Activated naive CD4-positive, alpha-beta T cell treated with Interleukin-2 at 50 U/mL for 16 hours (primary cell): ENCODE measurements at regions not wholly inside any gene's neighbourhood (a gene's known extent, or its start where the extent isn't known, plus 50 kb on each side); places are given as distances from the start of the nearest gene placed in this dataset.

Experiments used
- DNase-seq: peaks from one replicate; pipeline ENCODE4 v3.0.0-alpha.2; 2020

DNA sequence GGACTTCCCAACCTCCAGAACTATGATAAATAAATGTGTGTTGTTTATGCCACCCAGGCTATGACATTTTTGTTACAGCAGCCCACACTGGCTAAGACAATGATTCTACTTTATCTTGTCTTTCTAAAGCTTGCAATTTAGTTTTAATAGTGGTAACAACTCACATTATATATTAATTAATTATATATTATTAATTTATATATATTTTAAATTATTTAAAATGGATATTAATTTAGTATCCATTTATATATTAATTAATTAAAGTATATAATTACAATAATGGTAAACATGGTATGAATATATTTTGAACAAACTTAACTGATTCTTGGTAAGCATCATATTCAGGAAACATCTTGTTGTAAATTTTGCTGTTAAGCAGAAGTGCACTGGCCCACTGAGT is 863.9 kb downstream of the MCTP2 start:
- DNase-seq, result no peak

DNA sequence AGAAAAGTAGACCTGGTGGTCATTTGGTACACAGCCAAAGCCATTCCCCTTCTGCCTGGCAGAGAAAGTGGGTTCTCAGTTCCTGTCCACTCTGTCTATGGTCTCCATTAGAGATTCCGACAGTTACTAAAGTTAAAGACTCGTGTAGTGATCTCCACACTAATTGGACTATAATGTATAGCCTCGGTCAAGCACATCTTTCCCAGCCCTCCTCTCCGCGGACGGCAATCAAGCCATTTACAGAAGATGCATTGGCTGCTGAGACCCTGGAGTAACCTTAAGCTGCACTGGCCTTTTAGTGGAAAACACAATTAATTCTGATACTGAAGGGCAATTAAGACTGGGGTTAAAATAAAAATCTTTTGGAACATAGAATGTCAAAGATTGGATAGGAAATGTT is 865.3 kb downstream of the MCTP2 start:
- DNase-seq, result no peak

DNA sequence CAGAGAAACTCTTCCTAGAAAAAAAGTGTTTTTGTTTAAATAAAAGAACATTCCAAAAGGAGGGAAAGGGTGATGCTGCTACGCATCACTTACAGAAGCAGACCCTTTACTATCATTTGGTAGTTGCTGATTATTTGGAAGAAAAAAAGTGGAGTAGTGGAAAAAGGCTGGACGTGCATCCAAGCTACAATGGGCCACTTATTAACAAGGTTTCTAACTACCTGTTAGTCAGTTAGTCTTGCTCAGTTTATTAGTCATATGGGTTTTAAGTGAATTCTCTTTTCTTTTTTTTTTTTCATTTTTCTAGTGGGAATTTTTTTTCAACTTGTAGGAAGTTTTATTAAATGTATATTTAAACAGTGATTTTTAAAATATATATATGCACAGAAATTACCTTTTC is 866.0 kb downstream of the MCTP2 start:
- no peak for DNase-seq

DNA sequence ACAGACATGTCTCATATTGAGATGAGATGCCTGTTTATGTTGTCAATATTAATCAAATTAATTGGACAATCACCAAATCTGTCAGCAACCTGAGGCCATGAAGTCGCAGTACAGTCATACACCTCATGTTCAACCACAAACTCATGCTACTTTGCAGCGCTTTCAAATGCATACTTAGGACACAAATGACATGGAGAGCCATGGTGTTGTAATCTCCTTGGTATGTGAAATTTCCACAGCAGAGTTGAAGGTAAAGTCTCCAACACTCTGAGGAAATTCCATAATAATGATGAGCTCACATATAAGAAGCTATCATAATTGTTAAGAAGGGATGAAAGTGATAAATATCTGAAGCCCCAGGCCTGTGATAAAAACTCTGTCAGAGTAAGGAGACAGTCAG is 873.9 kb downstream of the MCTP2 start:
- DNase-seq, result no peak

- DNase-seq, result no peak
Observed at GRCh38 chr15:95106801-95107200, 875.4 kb downstream of the MCTP2 start.

GRCh38 chr15:95108673-95109072 is 877.3 kb downstream of the MCTP2 start:
- no peak for DNase-seq

DNA sequence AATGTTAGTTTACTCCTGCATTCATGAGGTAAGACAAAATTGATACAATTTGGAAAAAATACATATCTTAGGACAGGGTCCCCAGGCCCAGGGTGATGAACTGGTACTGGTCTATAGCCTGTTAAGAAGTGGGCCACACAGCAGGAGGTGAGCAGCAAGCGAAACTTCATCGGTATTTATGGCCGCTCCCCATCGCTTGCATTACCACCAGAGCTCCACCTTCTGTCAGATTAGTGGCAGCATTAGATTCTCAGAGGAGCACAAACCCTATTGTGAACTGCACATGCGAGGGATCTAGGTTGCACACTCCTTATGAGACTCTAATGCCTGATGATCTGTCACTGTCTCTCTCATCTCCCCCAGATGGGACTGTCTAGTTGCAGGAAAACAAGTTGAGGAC is 880.6 kb downstream of the MCTP2 start:
- no peak for DNase-seq

DNA sequence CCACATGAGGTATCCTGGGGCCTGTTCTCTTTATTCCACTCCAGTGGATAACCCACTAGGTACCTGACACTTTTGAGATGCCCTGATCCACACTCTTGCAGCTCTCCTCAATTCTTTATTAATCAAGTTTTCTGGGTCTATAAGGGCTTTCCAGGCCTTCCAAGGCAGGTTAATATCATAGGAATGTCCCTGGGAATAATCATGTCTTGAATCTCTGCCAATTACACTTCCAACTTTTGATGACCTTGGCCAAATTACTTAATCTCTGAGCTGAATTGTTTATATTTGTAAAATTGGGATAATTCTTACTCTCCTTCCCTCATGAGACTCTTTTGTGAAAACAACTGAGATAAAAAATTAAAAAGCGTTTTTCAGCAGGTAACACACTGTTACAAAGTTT is 881.7 kb downstream of the MCTP2 start:
- no peak for DNase-seq

DNA sequence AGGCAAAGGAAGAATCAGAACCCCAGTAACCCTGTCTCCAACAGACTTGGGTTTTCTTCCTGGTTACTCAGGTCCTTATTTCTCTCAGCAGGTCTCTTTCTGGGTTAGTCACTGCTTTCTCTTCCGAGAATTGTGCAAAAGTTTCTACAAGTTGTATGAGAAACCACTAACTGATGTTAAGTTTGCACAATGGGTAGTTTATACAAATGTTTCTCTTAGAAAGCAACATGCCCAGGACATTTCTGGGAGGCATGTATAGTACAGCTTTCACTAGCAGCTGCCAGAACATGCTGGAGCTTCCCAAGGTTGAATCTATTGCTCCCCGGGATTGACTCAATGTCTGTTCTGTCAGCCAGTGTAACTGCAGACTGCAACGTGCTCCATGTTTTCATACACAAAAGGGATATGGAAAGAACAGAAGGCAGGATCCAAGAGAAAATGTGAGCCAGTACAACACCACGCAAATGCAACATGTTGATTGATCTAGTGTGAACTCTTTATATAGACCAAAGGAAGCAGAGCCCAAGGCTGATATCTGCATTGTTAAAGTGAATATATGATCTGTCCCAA is 887.8 kb downstream of the MCTP2 start:
- no peak for DNase-seq

DNA sequence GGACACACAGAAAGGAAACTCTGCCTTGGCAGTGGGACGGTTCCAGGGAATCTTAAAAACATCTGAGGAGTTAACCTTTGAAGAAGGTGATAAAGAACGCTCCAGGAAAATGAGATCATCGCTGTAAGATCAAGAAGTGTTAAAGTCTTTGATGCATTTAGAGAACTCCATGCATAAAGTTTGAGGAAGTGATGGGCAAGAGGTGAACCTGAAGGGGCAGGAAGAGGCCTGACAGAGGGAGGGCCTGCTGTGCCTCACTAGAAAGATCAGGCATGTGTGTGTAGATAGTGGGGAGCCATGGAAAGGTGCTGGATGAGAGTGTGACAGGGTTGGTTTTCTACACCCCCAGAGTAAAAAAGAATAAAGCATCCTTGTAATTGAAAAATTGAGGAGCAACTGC is 889.2 kb downstream of the MCTP2 start:
- no peak for DNase-seq

- no peak for DNase-seq
Observed at GRCh38 chr15:95121191-95121590, 889.8 kb downstream of the MCTP2 start.

DNA sequence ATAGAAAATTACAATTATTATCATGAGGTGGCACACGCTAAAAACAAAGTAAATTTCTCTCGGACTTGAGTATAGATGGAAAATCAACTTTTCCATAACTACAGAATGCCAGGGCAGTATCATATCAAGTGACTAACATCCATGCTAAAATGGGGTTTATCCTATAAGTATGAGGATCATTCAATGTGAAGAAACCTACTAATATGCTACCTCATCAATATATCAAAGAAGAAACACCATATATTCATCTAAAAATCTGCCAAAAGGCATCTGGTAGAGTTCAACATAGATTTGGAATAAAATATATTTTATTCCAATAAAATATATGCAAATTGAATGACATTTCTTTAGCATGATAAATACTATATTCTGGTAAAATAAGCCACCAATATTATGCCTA is 894.4 kb downstream of the MCTP2 start:
- no peak for DNase-seq

DNA sequence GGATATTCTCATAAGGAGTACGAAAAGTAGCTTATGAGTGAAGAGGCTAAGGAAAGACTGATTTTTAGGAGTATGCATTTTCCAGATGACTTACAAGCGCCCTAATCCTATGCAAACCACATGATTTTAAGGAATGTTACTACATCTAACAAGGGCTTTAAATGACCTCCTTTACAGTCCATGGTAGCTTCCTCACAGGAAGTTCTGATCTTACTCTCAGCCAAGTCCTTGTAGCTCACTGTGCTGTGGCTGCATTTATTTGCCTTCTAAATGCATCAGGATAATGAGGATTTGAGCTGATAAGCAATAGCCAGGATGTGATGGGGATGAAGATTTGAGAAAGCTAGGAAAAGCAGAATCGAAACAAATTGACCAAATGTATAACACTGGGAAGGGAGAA is 896.0 kb downstream of the MCTP2 start:
- DNase-seq, result no peak

GRCh38 chr15:95129574-95129973 is 898.2 kb downstream of the MCTP2 start:
- no peak for DNase-seq

DNA sequence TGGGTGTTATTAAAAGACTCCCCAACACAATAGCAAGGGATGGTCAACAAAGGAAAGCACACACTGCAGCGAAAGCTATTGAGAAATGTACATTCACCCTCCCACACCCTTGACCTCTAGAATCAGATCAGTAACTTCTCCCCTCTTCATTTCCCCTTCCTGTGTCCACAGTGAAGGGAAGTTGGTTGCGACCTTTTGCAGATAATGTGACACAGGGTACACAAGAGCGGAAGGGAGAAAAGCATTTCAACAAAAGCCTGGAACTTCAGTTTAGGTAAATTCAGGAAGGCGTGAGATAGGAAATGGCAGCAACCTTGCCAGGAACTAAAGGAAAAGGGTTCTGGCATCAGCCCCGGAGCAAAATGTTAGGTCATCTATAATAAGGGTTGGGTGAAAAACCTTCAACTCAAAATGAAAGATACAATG is 899.8 kb downstream of the MCTP2 start:
- DNase-seq, result no peak

- no peak for DNase-seq
Observed at GRCh38 chr15:95132774-95133173, 901.4 kb downstream of the MCTP2 start.

DNA sequence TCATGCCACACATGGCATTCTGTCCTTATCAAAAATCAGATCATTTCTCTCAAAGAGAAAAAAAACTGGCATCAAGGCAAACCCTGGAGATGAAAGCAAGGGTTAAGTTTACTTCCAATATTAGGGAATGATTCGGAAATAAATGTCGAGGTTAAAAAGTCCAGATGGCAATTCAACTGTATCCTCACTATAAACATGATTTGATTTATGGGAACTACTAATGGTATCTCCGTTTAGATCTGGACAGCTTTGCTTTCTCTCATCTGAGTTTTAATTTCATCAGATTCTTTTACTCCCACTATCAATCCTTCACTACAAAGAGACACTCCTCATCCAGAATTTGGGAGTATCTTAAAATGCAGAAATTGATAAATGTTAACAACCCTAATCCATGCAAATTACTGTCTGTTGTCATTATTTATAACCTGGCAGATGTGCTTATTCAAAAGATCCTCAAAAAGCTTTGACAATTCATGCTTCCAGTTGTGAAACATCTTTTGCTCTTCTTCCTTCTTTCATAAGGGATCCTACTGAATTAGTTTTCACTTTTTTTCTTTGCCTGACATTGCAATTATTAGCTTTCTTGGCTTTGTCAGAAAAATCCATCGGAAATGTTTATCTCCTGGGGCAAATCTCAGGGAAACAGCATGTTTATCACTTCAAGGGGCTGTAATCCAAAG is 903.2 kb downstream of the MCTP2 start:
- no peak for DNase-seq

DNA sequence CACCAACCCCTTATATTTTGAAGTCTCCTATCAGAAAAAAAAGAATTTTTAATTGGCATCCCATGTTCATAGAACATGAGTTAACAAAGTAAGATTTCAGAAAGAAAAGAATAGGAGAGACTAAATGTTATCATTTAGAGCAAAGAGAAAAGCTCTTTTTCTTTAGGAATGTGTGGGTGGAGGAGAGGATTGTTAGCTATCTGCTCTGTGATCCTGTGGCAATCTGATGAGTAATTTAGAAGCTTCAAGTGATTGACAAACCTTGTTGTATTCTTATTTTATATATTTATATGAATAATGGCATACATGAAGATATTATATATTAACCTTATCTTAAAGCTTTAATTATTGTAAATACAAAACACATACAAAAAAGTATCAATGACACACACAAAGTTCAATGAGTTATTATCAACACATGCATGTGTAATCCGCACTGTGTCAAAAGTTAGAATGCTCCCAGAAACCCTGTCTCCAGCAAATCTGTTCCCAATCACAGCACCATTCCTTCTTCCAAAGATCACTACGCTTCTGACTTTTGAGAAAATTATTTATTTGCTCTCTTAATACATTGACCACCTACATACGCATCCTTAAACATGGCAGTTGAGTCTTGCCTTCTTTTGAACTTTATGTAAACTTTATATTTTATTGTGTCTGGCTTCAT is 907.4 kb downstream of the MCTP2 start:
- no peak for DNase-seq

DNA sequence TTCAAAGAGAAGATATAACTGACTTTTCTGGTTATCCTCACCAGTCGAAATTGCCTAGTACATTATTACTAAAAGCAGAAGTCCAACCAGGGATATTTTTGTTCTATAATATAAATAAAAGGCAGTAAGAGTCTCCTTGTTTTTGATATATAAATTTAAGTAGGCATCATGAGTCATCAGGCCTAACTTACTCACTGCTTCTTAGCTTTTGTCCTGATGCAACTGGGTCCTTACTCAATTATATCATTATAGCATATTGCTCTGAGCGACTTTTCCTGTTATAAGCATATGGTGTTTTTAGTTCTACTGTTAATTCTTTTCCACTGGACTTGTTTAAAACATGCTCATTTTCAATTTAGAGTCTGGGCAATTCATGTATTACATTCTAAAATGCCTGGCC is 910.1 kb downstream of the MCTP2 start:
- DNase-seq, result no peak

DNA sequence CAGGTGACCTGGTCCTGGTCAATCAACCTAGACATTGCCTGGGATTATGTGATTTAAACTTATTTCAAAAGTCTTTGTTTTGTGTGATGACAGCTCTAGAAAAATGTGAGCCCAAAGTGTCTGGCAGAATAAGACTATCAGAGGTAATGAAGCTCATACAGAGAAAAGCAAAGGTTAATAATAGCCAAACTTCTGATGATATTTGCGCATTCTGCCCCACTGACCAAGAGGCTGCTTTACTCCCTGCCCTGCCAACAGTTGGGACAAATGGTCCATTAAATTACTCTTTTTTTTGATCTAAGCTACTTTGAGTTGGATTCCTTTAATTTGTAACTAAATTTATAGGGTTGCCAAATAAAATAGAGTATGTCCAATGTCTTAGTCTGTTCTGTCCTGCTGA is 911.2 kb downstream of the MCTP2 start:
- DNase-seq, result no peak

DNA sequence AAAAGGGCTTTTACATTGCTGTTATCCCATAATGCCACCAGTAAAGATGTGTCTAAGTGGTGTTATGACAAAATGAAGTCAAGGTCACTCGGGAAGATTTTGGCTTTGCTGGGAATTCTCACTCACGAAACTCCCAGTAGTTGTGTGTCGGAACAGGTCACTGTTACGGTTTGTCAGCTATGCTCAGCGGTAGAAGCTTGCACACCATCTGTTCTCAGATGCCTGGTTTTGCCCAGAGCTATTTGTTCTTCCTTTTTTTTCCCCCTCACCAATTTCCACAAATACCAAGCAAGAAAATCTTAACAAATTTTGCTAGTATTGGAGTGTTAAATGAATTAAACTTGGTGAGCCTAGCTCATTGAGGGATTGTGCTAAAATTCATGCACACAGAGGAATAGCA is 915.1 kb downstream of the MCTP2 start:
- no peak for DNase-seq

GRCh38 chr15:95148183-95148582 is 916.8 kb downstream of the MCTP2 start:
- DNase-seq, result no peak

- no peak for DNase-seq
Observed at GRCh38 chr15:95149036-95149435, 917.7 kb downstream of the MCTP2 start.

DNA sequence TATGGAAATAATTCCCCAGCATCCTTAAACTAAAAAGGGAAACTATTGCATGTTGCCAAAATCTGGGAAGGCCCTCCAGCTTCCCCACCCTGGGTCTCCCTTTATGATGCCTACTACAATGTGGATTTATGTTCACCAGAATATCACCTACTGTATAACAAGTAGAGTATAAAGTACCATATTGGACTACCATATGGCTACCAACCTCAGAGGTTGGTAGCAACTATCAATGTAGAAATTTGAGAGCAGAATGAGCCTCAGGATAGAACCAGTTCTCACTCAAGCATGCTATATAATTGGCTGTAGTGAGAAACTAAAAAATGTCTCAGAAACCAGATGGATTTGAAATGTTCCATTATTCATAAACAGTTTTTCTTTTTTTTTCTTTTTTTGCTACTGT is 918.4 kb downstream of the MCTP2 start:
- DNase-seq, result no peak

- DNase-seq, result no peak
Observed at GRCh38 chr15:95150466-95150865, 919.1 kb downstream of the MCTP2 start.
